ENCODE measurements at regions not wholly inside any gene's neighbourhood (a gene's known extent, or its start where the extent isn't known, plus 50 kb on each side); places are given as distances from the start of the nearest gene placed in this dataset.

- DNase-seq = no peak
Observed at GRCh38 chr15:94683902-94684301, 452.5 kb downstream of the MCTP2 start.

- DNase-seq = no peak
Observed at GRCh38 chr15:94691169-94691568, 459.8 kb downstream of the MCTP2 start.

GRCh38 chr15:94692710-94693109, 461.3 kb downstream of the MCTP2 start:
- no peak for DNase-seq

- DNase-seq = no peak
Observed at GRCh38 chr15:94700211-94700610, 468.9 kb downstream of the MCTP2 start.

DNA sequence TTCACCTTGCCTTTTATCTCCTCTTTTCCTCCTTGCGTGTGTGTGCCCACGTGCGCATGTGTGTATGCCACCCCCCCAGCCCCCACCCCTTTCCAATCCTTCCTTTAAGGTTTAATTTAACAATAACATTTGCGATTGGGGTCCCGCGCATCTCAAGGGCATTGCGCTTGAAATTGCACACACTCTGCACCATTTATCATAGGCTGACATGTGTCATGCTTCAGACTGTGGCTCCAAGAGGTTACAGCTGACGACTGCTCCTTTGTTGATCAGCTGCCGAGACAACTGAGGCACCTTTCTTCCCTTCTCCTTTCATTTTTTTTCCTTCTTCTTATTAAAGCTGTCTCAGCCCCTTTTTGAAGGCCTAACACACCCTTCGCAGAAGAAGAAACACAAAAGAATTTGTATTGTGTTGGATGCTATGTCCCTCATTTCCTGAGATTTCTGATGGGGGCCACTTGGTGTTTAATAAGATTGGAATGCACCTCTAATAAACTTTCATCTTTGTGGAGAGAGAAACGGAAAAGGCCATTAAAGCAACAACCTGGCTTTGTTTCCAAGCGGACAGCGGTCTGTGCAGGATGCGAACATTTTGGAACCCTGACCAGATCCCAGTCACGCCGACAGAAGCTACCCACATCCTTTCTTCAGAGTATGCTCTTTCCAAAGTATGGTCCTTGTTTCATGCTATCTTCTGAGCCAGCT, 470.1 kb downstream of the MCTP2 start:
- DNase-seq = no peak

DNA sequence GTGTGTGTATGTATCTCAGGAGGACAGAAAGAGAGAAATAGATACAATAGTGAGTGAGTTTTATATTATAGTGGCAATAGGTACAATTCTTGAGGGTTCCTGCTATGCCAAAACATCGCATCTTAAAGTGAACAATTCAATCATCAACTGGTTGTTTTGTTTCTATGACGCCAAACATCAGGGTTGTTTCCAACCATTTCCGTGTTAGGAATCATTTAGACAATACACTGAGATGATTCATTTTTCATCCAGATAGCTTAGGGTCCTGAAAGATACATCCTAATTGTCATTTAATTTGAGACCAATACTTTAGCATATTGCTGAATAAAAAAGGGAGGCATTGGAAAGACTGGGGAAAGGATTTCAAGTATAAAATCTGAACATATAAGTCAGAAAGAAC, 472.2 kb downstream of the MCTP2 start:
- no peak for DNase-seq

DNA sequence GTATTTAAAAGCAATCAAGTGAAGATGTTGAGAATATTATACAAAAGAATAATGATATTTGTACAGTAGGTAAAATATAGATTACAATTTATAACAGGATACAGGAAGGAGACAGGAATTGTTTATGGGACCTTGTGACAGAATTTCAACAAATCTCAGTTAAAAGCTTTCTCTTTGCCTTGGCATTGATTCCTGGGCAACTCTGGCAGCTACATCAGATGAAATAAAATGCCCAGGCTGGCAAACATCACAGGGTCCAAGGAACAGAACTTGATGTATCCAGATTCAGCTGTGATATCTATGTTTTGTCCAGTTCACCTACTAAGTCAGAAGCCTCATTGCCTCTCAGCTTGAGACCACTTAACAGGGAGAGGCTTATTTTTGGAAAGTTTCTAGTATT, 473.1 kb downstream of the MCTP2 start:
- DNase-seq = no peak

GRCh38 chr15:94704946-94705345, 473.6 kb downstream of the MCTP2 start:
- DNase-seq = no peak

- no peak for DNase-seq
Observed at GRCh38 chr15:94709319-94709718, 478.0 kb downstream of the MCTP2 start.

DNA sequence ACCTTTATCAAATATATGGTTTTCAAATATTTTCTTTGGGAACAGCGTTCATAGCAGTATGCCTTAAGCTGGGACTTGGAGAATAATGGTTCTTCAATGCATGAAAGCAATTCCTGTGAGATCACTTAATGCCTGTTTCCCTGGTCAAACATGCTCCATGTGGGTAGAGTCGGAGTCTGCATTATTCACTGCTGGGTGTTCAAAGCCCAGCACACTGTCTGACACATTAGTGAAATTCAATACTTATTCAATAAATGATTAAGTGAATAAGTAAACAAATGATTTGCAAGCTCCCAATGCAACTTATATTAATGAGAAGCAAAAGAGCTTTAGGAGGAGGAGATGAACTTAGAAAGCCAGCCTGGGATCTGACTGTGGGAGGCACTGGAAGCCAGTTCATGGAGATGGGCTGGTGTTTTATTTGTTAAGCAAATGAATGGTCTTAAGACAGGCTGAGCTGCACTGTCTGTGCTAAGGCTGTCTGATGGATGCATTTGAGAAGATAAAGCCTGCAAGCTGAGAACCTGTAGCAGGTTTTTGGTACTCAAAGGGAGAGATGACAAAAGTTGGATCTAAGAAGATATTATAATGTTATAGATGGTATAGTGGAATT, 490.8 kb downstream of the MCTP2 start:
- DNase-seq = no peak

DNA sequence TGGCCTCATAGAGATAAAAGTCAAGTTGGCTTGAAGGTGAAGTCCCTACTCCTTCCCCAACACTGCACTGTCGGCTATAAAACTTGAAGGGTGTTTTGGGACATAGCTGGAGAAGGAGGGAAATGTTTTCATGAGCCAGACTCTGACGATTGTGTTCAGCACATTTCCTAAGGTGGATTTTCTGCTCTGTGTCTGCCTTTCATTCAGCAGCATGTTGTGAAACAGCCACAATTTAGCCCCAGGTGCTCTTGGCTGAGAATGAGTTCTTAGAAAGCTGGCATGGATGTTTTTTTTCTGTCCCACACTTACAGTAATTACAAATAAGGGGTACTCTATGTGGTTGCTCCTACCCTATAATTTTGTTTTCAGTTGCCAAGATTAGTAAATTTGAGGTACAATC, 492.4 kb downstream of the MCTP2 start:
- DNase-seq = no peak

- no peak for DNase-seq
Observed at GRCh38 chr15:94731286-94731685, 499.9 kb downstream of the MCTP2 start.

GRCh38 chr15:94734460-94734859, 503.1 kb downstream of the MCTP2 start:
- DNase-seq = no peak

GRCh38 chr15:94736236-94736635, 504.9 kb downstream of the MCTP2 start:
- DNase-seq = no peak

DNA sequence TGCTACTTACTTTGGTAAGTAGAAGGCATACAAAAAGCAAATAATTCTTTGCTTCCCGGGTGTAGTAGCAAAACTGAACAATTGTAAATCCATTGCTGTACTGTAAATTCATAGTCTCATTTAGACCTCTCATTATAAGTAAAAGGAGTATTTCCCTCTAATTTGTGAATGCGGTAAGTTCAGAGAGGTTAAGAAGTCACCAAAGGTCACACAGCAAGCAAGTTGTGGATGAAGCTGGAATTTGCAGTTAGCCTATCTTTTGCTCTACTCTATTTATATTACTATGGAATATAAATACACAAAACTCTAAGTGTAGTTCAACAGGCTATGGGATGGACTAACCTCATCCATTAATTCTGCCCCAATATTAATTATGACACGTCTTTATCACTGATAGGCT, 508.3 kb downstream of the MCTP2 start:
- DNase-seq = no peak

- no peak for DNase-seq
Observed at GRCh38 chr15:94740469-94740868, 509.1 kb downstream of the MCTP2 start.

GRCh38 chr15:94743668-94744067, 512.3 kb downstream of the MCTP2 start:
- no peak for DNase-seq

GRCh38 chr15:94744080-94744793, 512.9 kb downstream of the MCTP2 start:
- DNase-seq = no peak

DNA sequence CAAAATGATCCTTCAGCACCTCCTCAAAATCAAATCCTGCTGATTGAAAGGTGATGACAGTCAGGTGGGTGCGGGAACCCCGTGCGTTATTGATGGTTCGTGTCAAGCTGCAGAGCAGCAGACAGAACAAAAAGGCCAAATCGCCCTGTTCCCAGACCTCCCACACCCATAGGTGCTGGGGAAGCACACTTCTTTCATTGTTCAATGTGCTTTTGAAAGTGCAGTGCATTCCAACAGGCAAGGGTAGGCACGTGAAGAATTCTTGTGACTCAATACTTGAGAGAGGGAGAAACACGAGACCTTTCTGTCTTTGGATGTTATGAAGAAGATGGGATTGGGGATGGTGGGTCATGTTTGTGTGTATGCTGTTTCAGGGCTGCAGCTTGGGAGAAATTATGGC, 514.0 kb downstream of the MCTP2 start:
- no peak for DNase-seq

DNA sequence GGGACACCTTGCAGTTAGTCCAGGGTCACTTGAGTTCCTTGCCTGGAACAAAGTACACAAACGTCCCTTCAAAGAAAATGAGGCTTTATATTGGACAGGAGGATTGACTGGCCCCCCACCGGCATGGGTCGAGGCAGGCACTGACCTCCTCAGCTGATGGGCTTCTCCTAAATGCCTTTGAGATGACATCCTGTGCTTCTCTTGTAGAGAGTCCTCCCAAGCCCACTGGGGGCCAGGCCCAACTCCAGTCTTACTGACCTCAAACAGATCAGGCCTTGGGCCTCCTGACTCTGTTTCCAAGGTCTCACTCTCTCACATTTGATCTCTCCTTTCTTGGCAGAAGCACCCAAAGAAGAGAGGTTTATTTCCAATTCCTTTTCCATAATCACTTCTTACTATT, 516.1 kb downstream of the MCTP2 start:
- no peak for DNase-seq

DNA sequence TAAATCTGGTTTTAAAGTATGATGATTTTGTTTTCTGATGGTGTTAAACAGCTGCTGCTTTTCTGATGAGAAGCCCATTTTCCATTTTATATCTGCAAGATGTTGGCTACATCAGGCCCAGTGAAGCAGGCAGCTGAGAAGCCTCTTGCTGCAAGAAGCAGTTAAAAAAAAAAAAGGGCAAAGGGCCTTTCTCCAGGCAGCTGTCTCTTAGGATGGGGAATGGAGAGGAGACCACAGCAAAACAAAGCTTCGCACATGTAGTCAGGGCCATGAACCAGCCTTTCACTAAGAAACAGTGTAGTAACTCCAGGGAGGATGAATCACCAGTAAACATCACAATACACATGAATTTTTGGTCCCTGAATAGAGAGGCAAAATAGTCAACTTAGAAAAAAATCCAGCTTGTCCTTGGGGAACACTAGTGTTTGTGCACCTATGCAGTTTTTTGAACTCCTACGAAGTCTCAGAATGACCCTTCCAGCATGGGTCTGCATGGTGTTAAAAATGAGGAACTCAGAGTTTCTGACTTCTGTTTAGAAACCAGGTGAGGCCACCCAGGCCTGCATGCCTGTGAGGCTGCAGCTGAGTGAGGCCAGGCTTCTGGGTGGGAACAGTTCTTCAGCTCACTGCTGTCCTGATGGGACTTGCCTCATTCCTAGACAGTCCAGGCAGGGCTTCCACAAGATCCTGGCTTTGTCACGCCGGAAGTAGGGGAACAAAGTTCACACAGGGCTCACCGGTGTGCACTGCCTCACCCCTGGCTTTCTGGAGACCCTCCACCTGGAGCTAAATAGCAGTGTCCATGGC, 518.7 kb downstream of the MCTP2 start:
- DNase-seq = no peak

GRCh38 chr15:94760348-94760747, 529.0 kb downstream of the MCTP2 start:
- DNase-seq = no peak

DNA sequence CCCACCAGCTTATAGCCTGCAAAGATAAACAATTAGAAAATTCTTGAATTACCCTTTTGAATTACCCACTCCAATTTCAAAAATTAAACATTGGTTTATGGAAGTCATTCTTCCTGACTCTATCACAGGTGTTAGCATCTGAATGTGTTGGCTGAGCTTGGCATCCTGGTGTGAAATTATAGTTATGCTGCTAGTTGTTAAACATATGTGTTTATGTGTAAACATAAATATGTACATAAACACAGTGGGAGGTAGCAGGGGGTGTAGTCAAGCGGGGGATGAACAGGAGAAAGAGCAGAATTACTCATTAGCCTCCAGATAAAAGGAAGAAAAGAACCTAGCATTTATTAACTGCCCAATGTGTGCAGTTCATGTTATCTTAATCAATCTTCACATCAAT, 530.2 kb downstream of the MCTP2 start:
- DNase-seq = no peak

DNA sequence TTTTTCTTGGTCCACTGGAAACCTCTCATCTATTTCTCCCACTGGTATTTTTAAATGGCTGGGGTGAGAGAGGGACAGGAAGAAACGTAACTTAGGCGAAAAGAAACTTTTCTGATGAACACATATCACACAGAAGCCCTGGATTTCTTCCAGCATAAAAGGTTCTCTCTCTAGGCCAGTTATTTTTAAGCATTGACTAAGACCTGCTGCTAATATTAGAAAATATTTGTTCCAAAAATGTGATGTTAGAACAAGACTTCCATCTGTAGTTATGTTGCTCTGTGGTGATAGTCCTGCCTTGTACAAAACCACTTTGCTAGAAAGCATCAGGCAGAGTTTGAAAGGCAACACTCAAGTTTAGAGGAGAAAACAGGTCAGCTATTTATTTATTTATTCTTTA, 537.7 kb downstream of the MCTP2 start:
- DNase-seq = no peak

All from NCI-H146 (cell line).